ENCODE measurements at regions not wholly inside any gene's neighbourhood (a gene's known extent, or its start where the extent isn't known, plus 50 kb on each side); places are given as distances from the start of the nearest gene placed in this dataset.
A peak's percentile ranks its signal among the peaks of the same experiment; 100 is the strongest.

GRCh38 chr10:84053626-84054025 lies 85.7 kb upstream of the GHITM start:
- DNase-seq (ENCODE audit: low read depth), result no peak

GRCh38 chr10:84054743-84055142 lies 84.6 kb upstream of the GHITM start:
- DNase-seq (ENCODE audit: low read depth), result no peak

GRCh38 chr10:84059526-84059925 lies 79.8 kb upstream of the GHITM start:
- no peak for DNase-seq (ENCODE audit: low read depth)

GRCh38 chr10:84063440-84063839 lies 75.9 kb upstream of the GHITM start:
- no peak for DNase-seq (ENCODE audit: low read depth)

- no peak for DNase-seq (ENCODE audit: low read depth)
Observed at GRCh38 chr10:84065804-84066601, 73.3 kb upstream of the GHITM start.

GRCh38 chr10:84074521-84074920 lies 64.8 kb upstream of the GHITM start:
- no peak for DNase-seq (ENCODE audit: low read depth)

- no peak for DNase-seq (ENCODE audit: low read depth)
Observed at GRCh38 chr10:84075226-84076046, 63.9 kb upstream of the GHITM start.

GRCh38 chr10:84076047-84076388 lies 63.3 kb upstream of the GHITM start:
- peak; percentile 80 for DNase-seq (ENCODE audit: low read depth)

GRCh38 chr10:84076540-84077195 lies 62.6 kb upstream of the GHITM start:
- peak; percentile 7 for DNase-seq (ENCODE audit: low read depth)

GRCh38 chr10:84077768-84078167 lies 61.5 kb upstream of the GHITM start:
- DNase-seq (ENCODE audit: low read depth), result no peak

- DNase-seq (ENCODE audit: low read depth), result no peak
Observed at GRCh38 chr10:84078771-84079170, 60.5 kb upstream of the GHITM start.

- DNase-seq (ENCODE audit: low read depth), result no peak
Observed at GRCh38 chr10:84084342-84084741, 55.0 kb upstream of the GHITM start.

- DNase-seq (ENCODE audit: low read depth), result no peak
Observed at GRCh38 chr10:84087202-84087601, 52.1 kb upstream of the GHITM start.

- no peak for DNase-seq (ENCODE audit: low read depth)
Observed at GRCh38 chr10:84088626-84089025, 50.7 kb upstream of the GHITM start.

GRCh38 chr10:84089162-84089561 lies 50.1 kb upstream of the GHITM start:
- no peak for DNase-seq (ENCODE audit: low read depth)
